Caco-2 (cell line): ENCODE measurements at regions not wholly inside any gene's neighbourhood (a gene's known extent, or its start where the extent isn't known, plus 50 kb on each side); places are given as distances from the start of the nearest gene placed in this dataset.
A peak's percentile ranks its signal among the peaks of the same experiment; 100 is the strongest.

ENCODE experiments used
- BruUV-seq: library from RNA; stranded (reverse); fragments of 400-500 nt; replicated peaks from 2 replicates; lab custom pipeline; 2021; lab: Mats Ljungman, UMichigan
- CTCF ChIA-PET: fragments of 300-600 bp; sonication (Branson Sonifier 250); formaldehyde crosslinking; loops from one replicate; lab custom pipeline; 2022; ENCODE audit warnings: antibody characterized with exemption; lab: Charles Lee
- POLR2A ChIA-PET: fragments of 300-600 bp; sonication (Branson Sonifier 250); formaldehyde crosslinking; loops from one replicate; lab custom pipeline; 2022; ENCODE audit warnings: antibody characterized with exemption; lab: Charles Lee
- DNase-seq, 2 experiments: peaks; one replicate each; pipeline versions ENCODE4 v3.0.0 to v3.0.0-alpha.2; 2020 to 2022
- H3K27me3 ChIP-seq: replicated peaks from 2 replicates; pipeline ENCODE4 v1.6.0; 2011; ENCODE audit warnings: low read length; ENCODE audit not compliant: control insufficient read depth, insufficient read depth
- H3K36me3 ChIP-seq: 2 replicates; pipeline ENCODE4 v1.5.1; 2011; ENCODE audit warnings: low read length; ENCODE audit not compliant: control insufficient read depth, insufficient read depth
- H3K4me1 ChIP-seq: fragments of 250-450 bp; sonication (Bioruptor Pico); 2 replicates; pipeline ENCODE4 v1.5.1; 2020; ENCODE audit warnings: mild to moderate bottlenecking
- H3K4me3 ChIP-seq: 2 replicates; pipeline ENCODE4 v1.5.1; 2011; ENCODE audit warnings: low read depth, mild to moderate bottlenecking, control low read depth, low read length
- H3K9me3 ChIP-seq: fragments of 250-450 bp; sonication (Bioruptor Pico); 2 replicates; pipeline ENCODE4 v1.5.1; 2020; ENCODE audit warnings: mild to moderate bottlenecking, moderate library complexity
- H3K27ac Mint-ChIP-seq: one replicate; pipeline ENCODE4 v1.8.0; 2022; ENCODE audit warnings: mixed read lengths; ENCODE audit not compliant: unreplicated experiment
- H3K27me3 Mint-ChIP-seq: one replicate; pipeline ENCODE4 v1.8.0; 2022; ENCODE audit warnings: mixed read lengths; ENCODE audit not compliant: insufficient read depth, unreplicated experiment
- H3K36me3 Mint-ChIP-seq: one replicate; pipeline ENCODE4 v1.8.0; 2022; ENCODE audit warnings: mild to moderate bottlenecking, mixed read lengths; ENCODE audit not compliant: insufficient read depth, unreplicated experiment
- H3K4me1 Mint-ChIP-seq: one replicate; pipeline ENCODE4 v1.8.0; 2022; ENCODE audit warnings: low read depth, mixed read lengths; ENCODE audit not compliant: unreplicated experiment
- H3K4me3 Mint-ChIP-seq: one replicate; pipeline ENCODE4 v1.8.0; 2022; ENCODE audit warnings: mild to moderate bottlenecking, moderate library complexity, mixed read lengths; ENCODE audit not compliant: unreplicated experiment
- H3K9me3 Mint-ChIP-seq: one replicate; pipeline ENCODE4 v1.8.0; 2022; ENCODE audit warnings: mixed read lengths; ENCODE audit not compliant: unreplicated experiment
- intact Hi-C: fragments of 100-400 bp; cut with micrococcal nuclease; formaldehyde crosslinking; loops from one replicate; pipeline ENCODE4 v1.10.0; 2022; ENCODE audit not compliant: unreplicated experiment
- TF ChIP-seq, protein P1 (sequence below), 2 experiments: fragments of 200-600 bp in 1 of 2; IDR thresholded peaks; 1 replicate in 1 of 2; 2 replicates in 1 of 2; pipeline versions ENCODE4 v1.5.1 to v1.8.0; 2011 to 2022; ENCODE audit warnings: antibody characterized with exemption in 1 of 2, control low read depth in 1 of 2, inconsistent platforms in 1 of 2, low read depth in 1 of 2, low read length in 1 of 2, mild to moderate bottlenecking in 1 of 2, moderate library complexity in 1 of 2; ENCODE audit not compliant: insufficient read depth in 1 of 2, severe bottlenecking in 1 of 2, unreplicated experiment in 1 of 2

DNA sequence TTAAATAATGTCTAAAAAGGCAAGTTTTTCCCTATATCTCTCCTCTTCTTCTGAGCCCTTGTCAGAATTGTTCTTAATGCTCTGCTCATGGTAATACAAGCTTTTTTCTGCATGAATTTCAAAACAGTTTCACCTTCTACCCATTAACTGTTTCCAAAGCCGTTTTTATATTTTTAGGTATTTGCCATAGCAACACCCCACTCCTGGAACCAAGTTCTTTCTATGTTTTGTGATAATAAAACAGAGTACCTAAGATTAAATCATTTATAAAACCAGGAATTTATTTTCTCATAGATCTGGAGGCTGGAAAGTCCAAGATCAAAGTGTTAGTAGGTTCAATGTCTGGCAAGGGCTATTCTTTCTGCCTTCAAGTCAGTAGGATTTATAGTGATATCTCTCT lies 497.4 kb downstream of the ETS1 start:
- intact Hi-C loops: no loop called here
- Histone ChIP-seq H3K27me3 (no peaks in the 10 kb centered on the region), H3K36me3 (no peaks in the 10 kb centered on the region), H3K9me3 (peaks cover 21% of the 10 kb centered on the region), H3K4me1 (no peaks in the 10 kb centered on the region), H3K4me3 (no peak overlapping the region)
- no peak for DNase-seq
- Mint-ChIP-seq H3K4me1 (no peaks in the 10 kb centered on the region), H3K36me3 (no peaks in the 10 kb centered on the region), H3K9me3 (peaks cover 17% of the 10 kb centered on the region), H3K27me3 (no peaks in the 10 kb centered on the region), H3K4me3 (no peak overlapping the region), H3K27ac (no peak overlapping the region)
- TF ChIP-seq, protein P1, sequence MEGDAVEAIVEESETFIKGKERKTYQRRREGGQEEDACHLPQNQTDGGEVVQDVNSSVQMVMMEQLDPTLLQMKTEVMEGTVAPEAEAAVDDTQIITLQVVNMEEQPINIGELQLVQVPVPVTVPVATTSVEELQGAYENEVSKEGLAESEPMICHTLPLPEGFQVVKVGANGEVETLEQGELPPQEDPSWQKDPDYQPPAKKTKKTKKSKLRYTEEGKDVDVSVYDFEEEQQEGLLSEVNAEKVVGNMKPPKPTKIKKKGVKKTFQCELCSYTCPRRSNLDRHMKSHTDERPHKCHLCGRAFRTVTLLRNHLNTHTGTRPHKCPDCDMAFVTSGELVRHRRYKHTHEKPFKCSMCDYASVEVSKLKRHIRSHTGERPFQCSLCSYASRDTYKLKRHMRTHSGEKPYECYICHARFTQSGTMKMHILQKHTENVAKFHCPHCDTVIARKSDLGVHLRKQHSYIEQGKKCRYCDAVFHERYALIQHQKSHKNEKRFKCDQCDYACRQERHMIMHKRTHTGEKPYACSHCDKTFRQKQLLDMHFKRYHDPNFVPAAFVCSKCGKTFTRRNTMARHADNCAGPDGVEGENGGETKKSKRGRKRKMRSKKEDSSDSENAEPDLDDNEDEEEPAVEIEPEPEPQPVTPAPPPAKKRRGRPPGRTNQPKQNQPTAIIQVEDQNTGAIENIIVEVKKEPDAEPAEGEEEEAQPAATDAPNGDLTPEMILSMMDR (IDR thresholded peaks at IDR 0.05; ENCODE audit: insufficient read depth in 1 of 2, low read depth in 1 of 2, low read length in 1 of 2, severe bottlenecking in 1 of 2, unreplicated experiment in 1 of 2): no peak
- ChIA-PET CTCF (no interaction called here), POLR2A (no interaction called here)
- no TSS peak for BruUV-seq

DNA sequence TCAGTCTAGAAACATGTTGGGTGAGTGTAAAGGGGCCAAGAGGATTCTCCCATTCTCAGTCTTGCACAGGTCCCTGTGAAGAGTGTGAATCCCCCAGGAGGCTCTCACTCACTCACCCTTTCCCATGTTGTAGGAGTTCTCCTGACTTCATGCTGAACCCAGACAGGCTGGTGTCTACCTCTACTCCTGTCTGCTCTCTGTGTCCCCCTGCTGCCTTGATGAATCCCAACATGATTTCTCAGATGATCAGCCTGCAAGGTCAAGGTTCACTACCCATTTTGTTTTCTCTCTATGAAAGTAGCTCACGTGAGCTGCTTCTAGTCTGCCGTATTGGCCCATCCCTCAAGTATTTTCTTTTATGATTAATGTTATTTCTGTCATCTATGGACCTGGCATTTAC lies 500.6 kb downstream of the ETS1 start:
- CTCF ChIA-PET: no interaction called here
- Mint-ChIP-seq H3K4me3 (no peak overlapping the region), H3K4me1 (no peaks in the 10 kb centered on the region), H3K9me3 (peaks cover 17% of the 10 kb centered on the region), H3K36me3 (no peaks in the 10 kb centered on the region), H3K27me3 (peaks cover 6% of the 10 kb centered on the region), H3K27ac (no peak overlapping the region)
- H3K27me3 ChIP-seq: no peaks in the 10 kb centered on the region
- intact Hi-C loops: no loop called here
- peaks cover 21% of the 10 kb centered on the region for H3K9me3 ChIP-seq
- H3K4me3 ChIP-seq: no peak overlapping the region
- TF ChIP-seq, protein P1 (IDR thresholded peaks at IDR 0.05; ENCODE audit: insufficient read depth in 1 of 2, low read depth in 1 of 2, low read length in 1 of 2, severe bottlenecking in 1 of 2, unreplicated experiment in 1 of 2): peak in 1 of 2 experiments; percentile 19
- H3K36me3 ChIP-seq: no peaks in the 10 kb centered on the region
- H3K4me1 ChIP-seq: no peaks in the 10 kb centered on the region
- BruUV-seq: no TSS peak
- DNase-seq: no peak
- POLR2A ChIA-PET: no interaction called here

DNA sequence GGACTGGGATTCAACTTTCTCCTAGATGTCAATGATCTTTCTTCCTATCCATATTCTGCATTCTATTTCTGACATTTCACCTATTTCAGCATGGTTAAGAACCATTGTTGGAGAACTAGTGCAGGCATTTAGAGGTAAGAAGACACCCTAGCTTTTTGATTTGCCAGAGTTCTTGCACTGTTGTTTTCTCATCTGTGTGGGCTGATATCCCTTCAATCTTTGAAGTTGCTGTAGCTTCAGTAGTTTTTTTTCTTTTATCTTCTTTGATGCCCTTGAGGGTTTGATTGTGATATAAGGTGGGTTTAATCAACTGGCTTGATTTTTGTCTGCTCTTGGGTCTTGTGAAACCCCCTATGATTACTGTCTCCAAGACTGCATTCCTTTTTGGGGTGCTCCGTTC lies 502.1 kb downstream of the ETS1 start:
- intact Hi-C loops: no loop called here
- H3K27ac Mint-ChIP-seq: no peak overlapping the region
- CTCF ChIA-PET: no interaction called here
- TF ChIP-seq, protein P1 (IDR thresholded peaks at IDR 0.05; ENCODE audit: insufficient read depth in 1 of 2, low read depth in 1 of 2, low read length in 1 of 2, severe bottlenecking in 1 of 2, unreplicated experiment in 1 of 2): no peak
- H3K27me3 Mint-ChIP-seq: peaks cover 8% of the 10 kb centered on the region
- Histone ChIP-seq H3K36me3 (no peaks in the 10 kb centered on the region), H3K27me3 (no peaks in the 10 kb centered on the region), H3K4me3 (no peak overlapping the region), H3K4me1 (no peaks in the 10 kb centered on the region), H3K9me3 (peaks cover 9% of the 10 kb centered on the region)
- no peak overlapping the region for H3K4me3 Mint-ChIP-seq
- H3K36me3 Mint-ChIP-seq: no peaks in the 10 kb centered on the region
- no peaks in the 10 kb centered on the region for H3K4me1 Mint-ChIP-seq
- peaks cover 11% of the 10 kb centered on the region for H3K9me3 Mint-ChIP-seq
- POLR2A ChIA-PET: no interaction called here
- no peak for DNase-seq
- no TSS peak for BruUV-seq
